HG03095 (cell line): ENCODE measurements at regions not wholly inside any gene's neighbourhood (a gene's known extent, or its start where the extent isn't known, plus 50 kb on each side); places are given as distances from the start of the nearest gene placed in this dataset.

Experiments
- ATAC-seq: cut with Tn5 transposase; IDR thresholded peaks from one replicate; pipeline ENCODE4 v1.9.1; 2021; ENCODE audit warnings: moderate library complexity; ENCODE audit not compliant: unreplicated experiment

- no peak for ATAC-seq
These were observed 237.9 kb upstream of the GATB start for GRCh38 chr4:151998723-151999122.

- ATAC-seq, result no peak
These were observed 236.7 kb upstream of the GATB start for GRCh38 chr4:151997461-151997860.

GRCh38 chr4:151994429-151994828 is 233.6 kb upstream of the GATB start:
- no peak for ATAC-seq

- no peak for ATAC-seq
These were observed 232.7 kb upstream of the GATB start for GRCh38 chr4:151993521-151993920.

GRCh38 chr4:151992332-151993154 is 231.7 kb upstream of the GATB start:
- ATAC-seq, result no peak

GRCh38 chr4:151991884-151992167 is 231.0 kb upstream of the GATB start:
- ATAC-seq, result no peak

- no peak for ATAC-seq
These were observed 230.4 kb upstream of the GATB start for GRCh38 chr4:151991001-151991883.

GRCh38 chr4:151990201-151990600 is 229.4 kb upstream of the GATB start:
- no peak for ATAC-seq

- no peak for ATAC-seq
These were observed 227.8 kb upstream of the GATB start for GRCh38 chr4:151988591-151988990.

- no peak for ATAC-seq
These were observed 226.8 kb upstream of the GATB start for GRCh38 chr4:151987606-151988005.

GRCh38 chr4:151983854-151984253 is 223.0 kb upstream of the GATB start:
- ATAC-seq, result no peak

GRCh38 chr4:151979819-151980218 is 219.0 kb upstream of the GATB start:
- no peak for ATAC-seq

- ATAC-seq, result no peak
These were observed 207.8 kb upstream of the GATB start for GRCh38 chr4:151968643-151969042.

- no peak for ATAC-seq
These were observed 206.3 kb upstream of the GATB start for GRCh38 chr4:151967074-151967473.

GRCh38 chr4:151962138-151962823 is 201.5 kb upstream of the GATB start:
- no peak for ATAC-seq

GRCh38 chr4:151961456-151961855 is 200.6 kb upstream of the GATB start:
- no peak for ATAC-seq

GRCh38 chr4:151960449-151961230 is 199.8 kb upstream of the GATB start:
- no peak for ATAC-seq

- no peak for ATAC-seq
These were observed 196.3 kb upstream of the GATB start for GRCh38 chr4:151957153-151957552.

- no peak for ATAC-seq
These were observed 195.0 kb upstream of the GATB start for GRCh38 chr4:151955721-151956380.

GRCh38 chr4:151953795-151954372 is 193.1 kb upstream of the GATB start:
- ATAC-seq, result no peak
